HEK293T (cell line): ENCODE measurements at regions not wholly inside any gene's neighbourhood (a gene's known extent, or its start where the extent isn't known, plus 50 kb on each side); places are given as distances from the start of the nearest gene placed in this dataset.

ENCODE experiments used
- CTCF ChIA-PET: fragments of 350-600 bp; formaldehyde crosslinking; extraction: SDS; loops from one replicate; lab custom pipeline; 2021; ENCODE audit warnings: antibody characterized with exemption, inconsistent platforms; lab: Yijun Ruan, JAX
- POLR2A ChIA-PET: fragments of 350-600 bp; formaldehyde crosslinking; extraction: SDS; loops from one replicate; lab custom pipeline; 2020; ENCODE audit warnings: antibody characterized with exemption, inconsistent platforms; lab: Yijun Ruan, JAX
- DNase-seq: peaks from one replicate; pipeline ENCODE4 v3.0.0; 2012; ENCODE audit warnings: mixed read lengths; ENCODE audit errors: extremely low spot score
- ARNT ChIP-seq: fragments of 450-650 bp; IDR thresholded peaks from 2 replicates; pipeline ENCODE4 v1.6.1; 2017; ENCODE audit warnings: mild to moderate bottlenecking
- BHLHE40 ChIP-seq: fragments of 450-650 bp; IDR thresholded peaks from 2 replicates; pipeline ENCODE4 v1.6.1; 2016; ENCODE audit warnings: mild to moderate bottlenecking, moderate library complexity, borderline replicate concordance
- CTBP1 ChIP-seq: fragments of 450-650 bp; IDR thresholded peaks from 2 replicates; pipeline ENCODE4 v1.6.1; 2016; ENCODE audit warnings: borderline replicate concordance
- ELF4 ChIP-seq: fragments of 450-650 bp; IDR thresholded peaks from 2 replicates; pipeline ENCODE4 v1.6.1; 2017; ENCODE audit warnings: antibody characterized with exemption
- FOXA1 ChIP-seq: fragments of 450-650 bp; IDR thresholded peaks from 2 replicates; pipeline ENCODE4 v1.6.1; 2016; ENCODE audit warnings: mild to moderate bottlenecking
- FOXK2 ChIP-seq: fragments of 450-650 bp; IDR thresholded peaks from 2 replicates; pipeline ENCODE4 v1.6.1; 2016; ENCODE audit warnings: mild to moderate bottlenecking
- FOXM1 ChIP-seq: fragments of 450-650 bp; IDR thresholded peaks from 2 replicates; pipeline ENCODE4 v1.6.1; 2017; ENCODE audit warnings: mild to moderate bottlenecking, borderline replicate concordance
- HDGF ChIP-seq: fragments of 450-650 bp; IDR thresholded peaks from 2 replicates; pipeline ENCODE4 v1.6.1; 2017; ENCODE audit warnings: antibody characterized with exemption, borderline replicate concordance
- L3MBTL2 ChIP-seq: fragments of 450-650 bp; conservative IDR thresholded peaks from 2 replicates; pipeline ENCODE4 v1.6.1; 2016; ENCODE audit warnings: mild to moderate bottlenecking
- LEF1 ChIP-seq: fragments of 450-650 bp; IDR thresholded peaks from 2 replicates; pipeline ENCODE4 v1.6.1; 2017; ENCODE audit warnings: mild to moderate bottlenecking, borderline replicate concordance
- NFRKB ChIP-seq: fragments of 450-650 bp; IDR thresholded peaks from 2 replicates; pipeline ENCODE4 v1.6.1; 2016; ENCODE audit warnings: mild to moderate bottlenecking, moderate library complexity
- SP1 ChIP-seq: fragments of 450-650 bp; IDR thresholded peaks from 2 replicates; pipeline ENCODE4 v1.6.1; 2017
- SUZ12 ChIP-seq: fragments of 450-650 bp; IDR thresholded peaks from 2 replicates; pipeline ENCODE4 v1.6.1; 2016; ENCODE audit warnings: mild to moderate bottlenecking
- TARDBP ChIP-seq: fragments of 450-650 bp; IDR thresholded peaks from 2 replicates; pipeline ENCODE4 v1.6.1; 2016
- ZNF384 ChIP-seq: fragments of 450-650 bp; IDR thresholded peaks from 2 replicates; pipeline ENCODE4 v1.6.1; 2016
- TF ChIP-seq, protein P1 (sequence below): fragments of 450-650 bp; IDR thresholded peaks from 2 replicates; pipeline ENCODE4 v1.6.1; 2016

DNA sequence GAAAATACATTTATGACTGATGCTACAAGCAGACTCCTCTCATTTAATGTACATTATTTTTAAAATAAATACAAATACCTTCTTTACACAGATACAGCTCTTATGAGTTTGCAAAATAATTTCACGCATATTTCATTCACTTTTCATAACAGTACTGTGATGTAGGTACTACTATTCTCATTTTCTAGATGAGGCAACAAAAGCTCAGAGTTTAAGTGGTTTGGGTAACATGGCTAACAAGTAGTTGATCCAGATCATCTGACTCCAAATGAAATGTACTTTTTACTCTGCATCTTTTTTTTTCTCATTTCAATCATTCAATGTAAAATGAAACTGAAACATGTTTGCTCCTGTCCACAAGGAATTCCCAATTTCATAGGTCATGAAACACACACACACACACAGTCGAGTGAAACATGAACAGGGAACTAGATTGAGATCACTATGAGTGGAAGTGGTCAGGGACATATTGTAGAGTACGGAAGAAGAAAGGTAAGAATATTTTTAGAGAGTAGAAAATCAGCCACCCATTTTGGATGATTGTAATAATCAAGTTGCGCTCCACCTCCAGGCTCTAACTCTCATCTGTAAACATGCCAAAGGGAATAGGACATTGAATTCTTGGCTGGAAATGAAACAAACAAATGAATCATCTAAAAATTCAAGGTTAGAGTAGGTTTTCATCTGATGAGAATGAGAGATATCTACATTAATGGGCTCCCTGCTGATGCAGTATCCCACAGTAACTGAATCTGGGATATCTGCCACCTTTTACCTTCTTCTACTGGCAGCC, 92.4 kb downstream of the CLDN1 start:
- TF ChIP-seq ELF4, result no peak
- TF ChIP-seq SP1, result no peak
- no peak for TF ChIP-seq FOXK2
- TF ChIP-seq LEF1, result no peak
- ChIA-PET POLR2A (no interaction called here), CTCF (no interaction called here)
- no peak for DNase-seq

DNA sequence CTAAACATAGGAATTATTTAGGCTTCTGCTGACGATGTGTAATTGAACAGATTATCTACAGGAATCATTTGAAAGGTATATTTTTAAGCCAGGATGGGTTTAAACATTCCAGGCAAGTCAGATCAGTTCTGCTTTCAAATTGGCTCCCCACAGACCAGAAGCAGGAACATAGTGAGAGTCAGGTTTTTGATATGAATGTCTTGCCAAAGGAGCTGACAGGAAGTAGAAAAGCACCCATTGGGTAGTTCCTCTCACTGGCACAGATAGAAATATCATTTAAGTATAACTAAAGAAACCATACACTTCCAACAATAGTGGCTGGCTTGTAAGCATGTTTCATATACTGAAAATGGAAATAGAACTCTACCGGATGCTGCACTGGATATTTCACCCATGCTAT, 95.2 kb downstream of the CLDN1 start:
- CTCF ChIA-PET, result no interaction called here
- DNase-seq, result no peak
- no peak for TF ChIP-seq NFRKB
- TF ChIP-seq, protein P1, sequence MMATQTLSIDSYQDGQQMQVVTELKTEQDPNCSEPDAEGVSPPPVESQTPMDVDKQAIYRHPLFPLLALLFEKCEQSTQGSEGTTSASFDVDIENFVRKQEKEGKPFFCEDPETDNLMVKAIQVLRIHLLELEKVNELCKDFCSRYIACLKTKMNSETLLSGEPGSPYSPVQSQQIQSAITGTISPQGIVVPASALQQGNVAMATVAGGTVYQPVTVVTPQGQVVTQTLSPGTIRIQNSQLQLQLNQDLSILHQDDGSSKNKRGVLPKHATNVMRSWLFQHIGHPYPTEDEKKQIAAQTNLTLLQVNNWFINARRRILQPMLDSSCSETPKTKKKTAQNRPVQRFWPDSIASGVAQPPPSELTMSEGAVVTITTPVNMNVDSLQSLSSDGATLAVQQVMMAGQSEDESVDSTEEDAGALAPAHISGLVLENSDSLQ, result no peak
- TF ChIP-seq ELF4, result no peak
- POLR2A ChIA-PET, result no interaction called here

DNA sequence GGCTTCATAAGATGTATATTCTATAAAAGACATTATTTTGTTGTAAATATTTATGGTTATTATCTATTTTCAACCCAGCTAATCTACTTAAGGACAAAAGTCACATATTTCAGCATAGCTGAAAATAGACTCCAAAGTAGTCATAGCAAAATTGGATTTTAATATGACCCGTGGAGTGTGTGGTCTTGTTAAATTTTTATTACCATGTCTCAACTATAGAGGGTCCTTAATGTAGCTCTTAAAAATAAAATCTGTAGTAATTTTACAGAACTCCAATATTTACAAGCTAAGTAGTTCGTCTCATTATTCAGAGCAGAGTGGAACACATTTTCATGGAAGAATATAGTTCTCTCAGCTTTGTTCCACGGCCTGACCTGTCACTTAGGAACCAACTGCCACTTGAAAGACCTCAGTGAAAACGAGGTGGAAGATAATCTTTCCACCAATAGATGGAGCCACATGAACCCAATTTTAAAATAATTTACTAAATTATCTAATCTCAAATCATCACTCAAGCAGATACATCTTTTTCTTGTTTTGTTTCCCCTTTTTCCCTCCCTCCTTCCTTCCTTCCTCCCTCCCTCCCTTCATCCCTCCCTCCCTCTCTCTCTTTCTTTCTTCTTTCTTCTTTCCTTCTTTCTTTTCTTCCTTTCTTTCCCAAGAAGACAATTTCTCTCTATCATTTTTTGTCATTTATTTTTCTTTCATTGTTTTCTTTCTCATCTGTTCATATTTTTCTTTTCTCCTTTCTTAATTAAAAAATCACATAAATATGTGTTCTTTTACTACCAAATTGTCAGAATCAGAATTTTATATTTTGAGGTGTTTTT, 97.2 kb downstream of the CLDN1 start:
- POLR2A ChIA-PET, result no interaction called here
- DNase-seq, result peak; percentile 16
- CTCF ChIA-PET, result interaction anchor here (0.6 to 3.0 kb wide), 6 partner anchors 97 to 366 kb away, joined by 3 to 13 read pairs (median 4); partner anchors contain the start of gene CLDN1
- TF ChIP-seq SUZ12, result no peak
- TF ChIP-seq L3MBTL2, result no peak
- TF ChIP-seq FOXA1, result no peak
- no peak for TF ChIP-seq ELF4
- TF ChIP-seq CTBP1, result no peak
- TF ChIP-seq SP1, result no peak

DNA sequence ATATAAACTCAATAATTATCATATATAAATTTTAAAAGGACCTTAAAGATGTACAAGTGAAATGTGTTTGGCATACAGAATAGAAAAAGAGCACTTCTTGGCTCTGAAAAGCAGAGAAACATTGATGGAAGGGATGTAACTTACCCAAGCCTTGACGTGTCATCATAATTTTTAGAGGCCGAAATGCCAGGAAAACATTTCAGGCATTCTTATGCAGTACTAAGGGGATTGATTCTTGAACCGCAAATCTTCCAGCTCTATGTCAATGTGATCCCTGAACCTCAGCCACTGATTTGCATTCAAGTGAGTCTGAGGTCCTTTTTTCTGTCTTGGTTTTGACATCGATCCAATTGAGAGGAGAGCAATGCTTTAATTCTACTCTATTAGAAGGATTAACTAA, 97.8 kb downstream of the CLDN1 start:
- POLR2A ChIA-PET, result no interaction called here
- CTCF ChIA-PET, result interaction anchor here (0.6 to 3.0 kb wide), 6 partner anchors 98 to 366 kb away, joined by 3 to 13 read pairs (median 4); partner anchors contain the start of gene CLDN1
- TF ChIP-seq ARNT (no peak), SUZ12 (no peak), NFRKB (no peak), HDGF (no peak), FOXK2 (no peak), L3MBTL2 (no peak), ELF4 (no peak), FOXM1 (no peak)
- TF ChIP-seq, protein P1, result no peak
- no peak for DNase-seq

DNA sequence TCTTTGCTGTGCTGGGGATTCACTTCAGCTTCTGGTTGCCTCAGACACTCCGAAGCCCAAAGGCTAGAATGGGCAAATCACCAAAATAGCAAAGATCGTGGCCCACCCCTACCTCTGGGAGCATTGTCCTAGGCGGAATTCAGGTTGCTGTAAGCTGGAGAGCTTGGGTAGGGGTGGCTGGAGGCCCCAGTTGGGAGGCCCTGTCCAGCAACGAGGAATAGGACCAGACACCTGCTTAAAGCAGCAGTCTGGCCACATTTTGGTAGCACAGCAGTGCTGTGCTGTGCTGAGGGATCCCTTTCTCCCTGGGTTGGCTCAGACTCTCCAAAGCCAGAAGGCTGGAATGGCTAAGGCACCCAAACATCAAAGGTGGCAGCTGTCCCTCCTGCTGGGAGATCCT, 99.3 kb downstream of the CLDN1 start:
- TF ChIP-seq FOXA1 (no peak), CTBP1 (no peak), LEF1 (no peak), NFRKB (no peak)
- ChIA-PET POLR2A (no interaction called here), CTCF (no interaction called here)
- no peak for DNase-seq

DNA sequence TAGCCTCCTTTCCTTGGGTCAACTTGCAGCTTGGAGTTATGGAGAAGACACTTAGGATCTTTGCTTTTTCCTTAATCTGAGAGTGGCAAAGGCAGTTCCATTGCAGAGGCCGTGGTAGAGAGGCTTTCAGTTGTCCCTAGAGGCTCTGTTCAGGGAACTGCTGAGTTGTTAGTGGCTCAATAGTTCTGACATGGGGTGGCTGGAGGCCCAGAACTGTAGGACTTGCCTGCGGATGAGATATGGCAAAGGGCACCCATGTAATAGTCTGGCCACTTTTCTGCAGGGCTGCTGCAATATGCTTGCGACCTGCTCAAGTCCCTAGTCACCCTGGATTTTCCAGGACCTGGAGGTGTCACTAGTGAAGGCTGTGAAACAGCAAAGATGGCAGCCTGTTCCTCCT, 99.9 kb downstream of the CLDN1 start:
- TF ChIP-seq ARNT (no peak), ELF4 (no peak)
- ChIA-PET POLR2A (no interaction called here), CTCF (no interaction called here)
- DNase-seq, result no peak

DNA sequence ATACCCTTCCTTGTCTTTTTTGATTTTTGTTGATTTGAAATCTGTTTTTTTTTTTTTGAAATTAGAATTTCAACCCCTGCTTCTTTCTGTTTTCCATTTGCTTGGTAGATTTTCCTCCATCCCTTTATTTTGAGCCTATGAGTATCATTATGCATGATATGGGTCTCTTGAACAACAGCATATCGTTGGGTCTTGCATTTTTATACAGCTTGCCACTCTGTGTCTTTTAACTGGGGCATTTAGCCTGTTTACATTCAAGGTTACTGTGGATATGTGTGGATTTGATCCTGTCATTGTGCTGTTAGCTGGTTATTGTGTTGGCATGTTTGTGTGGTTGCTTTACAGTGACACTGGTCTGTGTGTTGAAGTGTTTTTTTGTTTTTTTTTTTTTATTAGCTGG, 99.7 kb upstream of the P3H2 start:
- POLR2A ChIA-PET, result no interaction called here
- TF ChIP-seq L3MBTL2, result no peak
- no peak for TF ChIP-seq SP1
- no peak for TF ChIP-seq FOXA1
- no peak for TF ChIP-seq FOXK2
- no peak for TF ChIP-seq ELF4
- TF ChIP-seq SUZ12, result no peak
- no peak for TF ChIP-seq TARDBP
- no peak for TF ChIP-seq BHLHE40
- CTCF ChIA-PET, result no interaction called here
- DNase-seq, result no peak

DNA sequence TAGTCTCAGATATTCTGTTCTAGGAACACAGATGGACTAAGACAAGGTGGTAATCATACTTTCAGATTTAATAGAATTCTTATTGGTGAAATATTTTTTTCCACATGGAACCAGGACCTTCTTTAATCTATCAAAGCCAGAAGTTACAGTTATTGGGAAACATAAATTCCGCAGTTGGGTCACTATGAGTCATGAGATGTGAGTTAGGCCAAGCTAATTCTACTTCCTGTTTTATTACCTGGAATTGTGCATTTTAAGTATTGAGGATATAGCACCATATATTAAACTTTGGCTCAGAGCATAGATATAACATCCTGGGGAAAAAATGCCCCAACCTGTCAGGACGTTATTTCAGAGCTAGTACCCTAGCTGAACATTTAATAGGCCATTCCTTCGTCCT, 96.4 kb upstream of the P3H2 start:
- TF ChIP-seq TARDBP, result no peak
- no peak for TF ChIP-seq FOXK2
- no peak for TF ChIP-seq L3MBTL2
- no peak for TF ChIP-seq FOXA1
- no peak for TF ChIP-seq SUZ12
- TF ChIP-seq HDGF, result no peak
- TF ChIP-seq FOXM1, result no peak
- TF ChIP-seq SP1, result no peak
- no peak for TF ChIP-seq ELF4
- no peak for TF ChIP-seq BHLHE40
- no peak for TF ChIP-seq NFRKB
- TF ChIP-seq, protein P1, result no peak
- TF ChIP-seq ZNF384, result no peak
- TF ChIP-seq LEF1, result no peak
- ChIA-PET POLR2A (no interaction called here), CTCF (no interaction called here)
- DNase-seq, result no peak
